ENCODE measurements at regions not wholly inside any gene's neighbourhood (a gene's known extent, or its start where the extent isn't known, plus 50 kb on each side); places are given as distances from the start of the nearest gene placed in this dataset.

- TF ChIP-seq CTCF (IDR thresholded peaks at IDR 0.05; ENCODE audit: low read depth, low read length, poor library complexity, severe bottlenecking) (no peak), EZH2phosphoT487 (IDR thresholded peaks at IDR 0.05; ENCODE audit: borderline replicate concordance, low read length) (no peak)
These were observed 457.1 kb downstream of the TYW1 start for GRCh38 chr7:67453580-67454380.

Measured in DOHH2 (cell line).